ENCODE measurements at regions not wholly inside any gene's neighbourhood (a gene's known extent, or its start where the extent isn't known, plus 50 kb on each side); places are given as distances from the start of the nearest gene placed in this dataset.

- no peak for TF ChIP-seq E2F6 (IDR thresholded peaks at IDR 0.05)
Measured at GRCh38 chr6:54037277-54037779, 73.9 kb upstream of the MLIP start (continued).

Measured in H1 (cell line).